ENCODE measurements at regions not wholly inside any gene's neighbourhood (a gene's known extent, or its start where the extent isn't known, plus 50 kb on each side); places are given as distances from the start of the nearest gene placed in this dataset.
A peak's percentile ranks its signal among the peaks of the same experiment; 100 is the strongest.

DNA sequence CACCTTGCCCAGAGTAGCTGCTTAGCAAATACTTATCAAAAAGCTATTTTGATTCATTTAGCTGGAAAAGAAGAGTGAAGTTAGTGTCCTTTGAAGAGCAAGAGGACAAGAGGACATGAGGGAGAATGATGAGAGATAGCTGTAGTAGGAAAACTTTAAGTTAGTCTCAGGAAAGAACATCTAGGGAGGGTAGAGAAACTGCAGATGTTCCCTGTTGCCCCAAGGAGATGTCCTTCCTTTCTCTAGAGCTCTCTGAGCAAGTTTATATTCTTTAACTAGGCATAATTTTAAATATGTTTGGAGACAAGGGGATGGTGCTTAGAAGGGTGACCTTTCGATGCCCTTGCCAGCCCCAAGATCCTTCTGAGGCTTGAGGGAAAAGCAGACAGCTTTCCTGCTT is 529.1 kb upstream of the TBX3 start:
- intact Hi-C loops (cut with micrococcal nuclease): no loop called here
- POLR2A ChIA-PET: no interaction called here
- Histone ChIP-seq H3K27me3 (ENCODE audit: control insufficient read depth in 2 of 2, insufficient read depth in 2 of 2, low read length in 2 of 2) (peaks cover 0 to 11% of the 10 kb centered on the region in 2 experiments; a peak in 1 of 5 replicates), H3K4me3 (no peak overlapping the region), H3K79me2 (ENCODE audit: control insufficient read depth, insufficient read depth, low read length) (no peaks in the 10 kb centered on the region), H4K20me1 (replicated peaks; ENCODE audit: control insufficient read depth, insufficient read depth, low read length) (no peaks in the 10 kb centered on the region), H3K27ac (ENCODE audit: extremely low read depth, low read depth, low read length) (no peak overlapping the region), H3K4me1 (replicated peaks in 1 of 2; ENCODE audit: control insufficient read depth in 2 of 2, insufficient read depth in 2 of 2, low read length in 2 of 2) (no peaks in the 10 kb centered on the region), H3K36me3 (ENCODE audit: control insufficient read depth, insufficient read depth, low read length) (no peaks in the 10 kb centered on the region), H3K9me3 (replicated peaks; ENCODE audit: control insufficient read depth, insufficient read depth, low read depth, low read length) (no peaks in the 10 kb centered on the region), H3K9ac (ENCODE audit: insufficient read depth in 1 of 2, low read depth in 2 of 2, low read length in 2 of 2) (no peak overlapping the region), H3K4me2 (ENCODE audit: insufficient read depth, low read length) (no peak overlapping the region), H3K9me1 (ENCODE audit: control insufficient read depth, insufficient read depth, low read length) (no peaks in the 10 kb centered on the region), H2AFZ (ENCODE audit: low read depth, low read length) (no peak overlapping the region)
- no peak for ATAC-seq
- no peak for FAIRE-seq
- CTCF ChIA-PET (ENCODE audit: low intra/inter-chr PET ratio): no interaction called here
- 0% methylated on average over 1 of the region's 1 CpG for WGBS (ENCODE audit: insufficient coverage, low coverage, missing lambda C conversion rate)
- BruUV-seq (replicated peaks): no TSS peak
- in situ Hi-C loops (cut with MboI): no loop called here
- TF ChIP-seq CREB3 (tag; conservative IDR thresholded peaks at IDR 0.05; ENCODE audit: low read depth): no peak
- no peak for TF ChIP-seq E2F3 (CRISPR knock-in tag; IDR thresholded peaks at IDR 0.05)
- no peak for TF ChIP-seq HOMEZ (CRISPR knock-in tag; IDR thresholded peaks at IDR 0.05)
- no peak for DNase-seq (ENCODE audit: extremely low read depth in 1 of 4, low spot score in 3 of 4)

DNA sequence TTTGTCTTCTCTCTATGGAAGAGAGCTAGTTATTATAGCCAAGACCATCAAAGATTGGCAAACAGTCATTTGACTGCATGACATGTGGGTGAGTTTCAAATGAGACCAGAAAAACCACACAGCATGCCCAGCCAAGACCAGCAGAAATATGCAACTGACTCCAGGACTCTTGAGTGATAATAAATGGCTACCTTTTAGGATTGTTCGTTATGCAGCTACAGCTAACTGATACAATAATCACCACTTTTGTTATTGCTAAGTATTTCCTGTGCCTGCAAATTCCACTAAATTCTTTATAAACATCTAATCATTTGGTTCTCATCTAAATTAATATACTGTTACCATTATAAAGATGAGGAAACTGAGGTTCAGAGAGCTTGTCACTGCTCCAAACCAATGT is 528.4 kb upstream of the TBX3 start:
- Histone ChIP-seq H3K79me2 (ENCODE audit: control insufficient read depth, insufficient read depth, low read length) (no peaks in the 10 kb centered on the region), H3K9me1 (ENCODE audit: control insufficient read depth, insufficient read depth, low read length) (no peaks in the 10 kb centered on the region), H3K4me3 (no peak overlapping the region), H2AFZ (ENCODE audit: low read depth, low read length) (no peak overlapping the region), H3K27ac (ENCODE audit: extremely low read depth, low read depth, low read length) (no peak overlapping the region), H3K36me3 (ENCODE audit: control insufficient read depth, insufficient read depth, low read length) (no peaks in the 10 kb centered on the region), H3K9me3 (replicated peaks; ENCODE audit: control insufficient read depth, insufficient read depth, low read depth, low read length) (no peaks in the 10 kb centered on the region), H4K20me1 (replicated peaks; ENCODE audit: control insufficient read depth, insufficient read depth, low read length) (no peaks in the 10 kb centered on the region), H3K4me1 (replicated peaks in 1 of 2; ENCODE audit: control insufficient read depth in 2 of 2, insufficient read depth in 2 of 2, low read length in 2 of 2) (no peaks in the 10 kb centered on the region; a peak in 1 of 5 replicates), H3K9ac (ENCODE audit: insufficient read depth in 1 of 2, low read depth in 2 of 2, low read length in 2 of 2) (no peak overlapping the region), H3K27me3 (ENCODE audit: control insufficient read depth in 2 of 2, insufficient read depth in 2 of 2, low read length in 2 of 2) (peaks cover 0 to 11% of the 10 kb centered on the region in 2 experiments; a peak in 1 of 5 replicates), H3K4me2 (ENCODE audit: insufficient read depth, low read length) (no peak overlapping the region)
- no TSS peak for BruUV-seq (replicated peaks)
- WGBS (ENCODE audit: insufficient coverage, low coverage, missing lambda C conversion rate): 0% methylated on average over 1 of the region's 1 CpG
- DNase-seq (ENCODE audit: extremely low read depth in 1 of 4, low spot score in 3 of 4) (no peak), ATAC-seq (no peak), FAIRE-seq (no peak)
- in situ Hi-C loops (cut with MboI): no loop called here
- ChIA-PET POLR2A (no interaction called here), CTCF (ENCODE audit: low intra/inter-chr PET ratio) (no interaction called here)
- intact Hi-C loops (cut with micrococcal nuclease): no loop called here
- TF ChIP-seq POLR2G (IDR thresholded peaks at IDR 0.05; ENCODE audit: low read depth, low read length): no peak
- peak; percentile 22 for TF ChIP-seq RBM25 (IDR thresholded peaks at IDR 0.05; ENCODE audit: low read depth, low read length, severe bottlenecking)

Data from K562 (cell line).